Vagina (tissue), 2 donors: ENCODE measurements at regions not wholly inside any gene's neighbourhood (a gene's known extent, or its start where the extent isn't known, plus 50 kb on each side); places are given as distances from the start of the nearest gene placed in this dataset.

Experiments used
- DNase-seq, 2 donors: peaks; one replicate each; pipeline ENCODE4 v3.0.0-alpha.2; 2017; ENCODE audit errors: extremely low spot score in 2 of 2
- H3K27ac ChIP-seq: fragments of 200-600 bp; sonication (generic); one replicate; pipeline ENCODE4 v1.5.1; 2019
- H3K27me3 ChIP-seq: fragments of 200-600 bp; sonication (generic); one replicate; pipeline ENCODE4 v1.5.1; 2019
- H3K36me3 ChIP-seq, 2 donors: fragments of 200-600 bp; sonication (generic); one replicate each; pipeline ENCODE4 v1.5.1; 2017 to 2019
- H3K4me1 ChIP-seq: fragments of 200-600 bp; sonication (generic); one replicate; pipeline ENCODE4 v1.5.1; 2019
- H3K4me3 ChIP-seq, 2 donors: fragments of 200-600 bp; sonication (generic); 1 replicate in 1 of 2; 2 replicates in 1 of 2; pipeline ENCODE4 v1.5.1; 2016 to 2019
- H3K9me3 ChIP-seq: fragments of 200-600 bp; sonication (generic); one replicate; pipeline ENCODE4 v1.5.1; 2019
- POLR2A ChIP-seq, 2 donors: fragments of 450-650 bp; IDR thresholded peaks; one replicate each; pipeline ENCODE4 v1.6.1; 2017; ENCODE audit warnings: antibody characterized with exemption in 2 of 2, mild to moderate bottlenecking in 2 of 2, moderate library complexity in 2 of 2
- POLR2AphosphoS5 ChIP-seq, 2 donors: sonication (generic); formaldehyde crosslinking; IDR thresholded peaks; one replicate each; pipeline ENCODE4 v1.9.0; 2017; ENCODE audit warnings: antibody characterized with exemption in 2 of 2, mild to moderate bottlenecking in 2 of 2, low read depth in 1 of 2; ENCODE audit not compliant: insufficient read depth in 1 of 2
- intact Hi-C: fragments of 100-400 bp; cut with DNase I; formaldehyde crosslinking; loops from one replicate; pipeline ENCODE4 v1.15.1; 2023
- TF ChIP-seq, protein P1 (sequence below), 3 experiments: fragments of 450-650 bp in 2 of 3; fragments of 200-600 bp in 1 of 3; sonication (generic) in 1 of 3; IDR thresholded peaks; one replicate each; pipeline ENCODE4 v1.5.1; 2017 to 2019; ENCODE audit warnings: antibody characterized with exemption in 3 of 3, mild to moderate bottlenecking in 2 of 3, moderate library complexity in 2 of 3

GRCh38 chr20:11119573-11119972 is 445.8 kb upstream of the JAG1 start:
- TF ChIP-seq, protein P1, sequence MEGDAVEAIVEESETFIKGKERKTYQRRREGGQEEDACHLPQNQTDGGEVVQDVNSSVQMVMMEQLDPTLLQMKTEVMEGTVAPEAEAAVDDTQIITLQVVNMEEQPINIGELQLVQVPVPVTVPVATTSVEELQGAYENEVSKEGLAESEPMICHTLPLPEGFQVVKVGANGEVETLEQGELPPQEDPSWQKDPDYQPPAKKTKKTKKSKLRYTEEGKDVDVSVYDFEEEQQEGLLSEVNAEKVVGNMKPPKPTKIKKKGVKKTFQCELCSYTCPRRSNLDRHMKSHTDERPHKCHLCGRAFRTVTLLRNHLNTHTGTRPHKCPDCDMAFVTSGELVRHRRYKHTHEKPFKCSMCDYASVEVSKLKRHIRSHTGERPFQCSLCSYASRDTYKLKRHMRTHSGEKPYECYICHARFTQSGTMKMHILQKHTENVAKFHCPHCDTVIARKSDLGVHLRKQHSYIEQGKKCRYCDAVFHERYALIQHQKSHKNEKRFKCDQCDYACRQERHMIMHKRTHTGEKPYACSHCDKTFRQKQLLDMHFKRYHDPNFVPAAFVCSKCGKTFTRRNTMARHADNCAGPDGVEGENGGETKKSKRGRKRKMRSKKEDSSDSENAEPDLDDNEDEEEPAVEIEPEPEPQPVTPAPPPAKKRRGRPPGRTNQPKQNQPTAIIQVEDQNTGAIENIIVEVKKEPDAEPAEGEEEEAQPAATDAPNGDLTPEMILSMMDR (IDR thresholded peaks at IDR 0.05): no peak
- no peak for TF ChIP-seq POLR2A (IDR thresholded peaks at IDR 0.05)
- no peak for TF ChIP-seq POLR2AphosphoS5 (IDR thresholded peaks at IDR 0.05; ENCODE audit: insufficient read depth in 1 of 2, low read depth in 1 of 2)
- DNase-seq: no peak
- intact Hi-C loops: no loop called here
- no peaks in the 10 kb centered on the region for H3K27me3 ChIP-seq
- no peak overlapping the region for H3K27ac ChIP-seq
- no peaks in the 10 kb centered on the region for H3K4me1 ChIP-seq
- no peaks in the 10 kb centered on the region for H3K36me3 ChIP-seq
- no peak overlapping the region for H3K4me3 ChIP-seq
- H3K9me3 ChIP-seq: no peaks in the 10 kb centered on the region

DNA sequence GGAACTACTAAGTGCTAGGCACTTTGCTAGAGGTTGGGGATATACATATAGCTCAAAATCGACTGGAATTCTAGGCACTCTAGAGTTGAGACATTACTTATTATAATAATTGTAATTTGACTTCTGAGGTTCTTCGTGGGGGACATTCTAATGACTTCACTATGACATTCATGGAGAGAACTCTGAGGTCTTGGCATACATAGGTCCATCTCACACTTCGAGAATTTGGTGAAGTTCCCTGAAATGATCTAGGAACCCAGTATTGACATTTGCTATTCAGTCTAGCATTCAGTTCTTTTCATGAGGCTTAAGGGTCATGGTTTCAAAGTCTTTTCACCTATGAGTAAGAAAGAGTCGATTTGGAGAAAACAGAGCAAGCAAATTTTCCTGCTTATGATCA is 446.6 kb upstream of the JAG1 start:
- Histone ChIP-seq H3K9me3 (no peaks in the 10 kb centered on the region), H3K4me3 (no peak overlapping the region), H3K36me3 (no peaks in the 10 kb centered on the region), H3K4me1 (no peaks in the 10 kb centered on the region), H3K27ac (no peak overlapping the region), H3K27me3 (no peaks in the 10 kb centered on the region)
- intact Hi-C loops: no loop called here
- no peak for TF ChIP-seq POLR2AphosphoS5 (IDR thresholded peaks at IDR 0.05; ENCODE audit: insufficient read depth in 1 of 2, low read depth in 1 of 2)
- TF ChIP-seq, protein P1 (IDR thresholded peaks at IDR 0.05): no peak
- no peak for TF ChIP-seq POLR2A (IDR thresholded peaks at IDR 0.05)
- DNase-seq: no peak

DNA sequence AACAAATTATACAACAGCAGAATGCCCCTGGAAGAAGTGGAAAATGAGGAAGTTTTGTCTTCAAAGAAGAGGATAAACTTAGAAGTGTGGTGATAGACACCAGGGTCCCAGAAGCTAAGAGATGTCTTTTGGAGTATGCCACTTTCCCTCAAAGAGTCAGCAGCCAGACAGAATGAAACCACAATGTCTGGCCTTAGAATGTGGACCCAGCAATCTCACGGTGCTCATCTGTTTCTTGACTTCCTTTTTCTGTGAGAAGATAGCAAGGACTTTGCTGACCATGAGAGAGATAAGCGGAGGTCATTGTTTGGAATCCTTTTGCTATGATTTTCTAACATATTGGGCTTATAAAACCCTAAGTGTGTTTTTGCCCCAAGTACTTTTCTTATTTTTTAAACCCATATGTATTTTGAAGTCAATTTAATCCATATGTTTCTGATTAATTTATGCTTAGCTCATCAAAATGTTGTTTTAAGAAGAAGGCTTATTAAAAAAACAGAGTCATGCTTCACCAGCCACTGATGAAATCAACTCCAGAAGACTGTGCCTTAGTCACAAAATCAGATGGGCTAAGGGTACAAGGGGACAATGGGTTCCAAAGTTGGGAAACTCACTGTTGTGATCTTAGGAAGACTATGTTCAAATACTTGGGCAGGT is 451.2 kb upstream of the JAG1 start:
- intact Hi-C loops: no loop called here
- Histone ChIP-seq H3K4me3 (no peak overlapping the region), H3K27ac (no peak overlapping the region), H3K4me1 (no peaks in the 10 kb centered on the region), H3K27me3 (no peaks in the 10 kb centered on the region), H3K9me3 (no peaks in the 10 kb centered on the region), H3K36me3 (no peaks in the 10 kb centered on the region)
- TF ChIP-seq POLR2A (IDR thresholded peaks at IDR 0.05): no peak
- no peak for TF ChIP-seq POLR2AphosphoS5 (IDR thresholded peaks at IDR 0.05; ENCODE audit: insufficient read depth in 1 of 2, low read depth in 1 of 2)
- TF ChIP-seq, protein P1 (IDR thresholded peaks at IDR 0.05): no peak
- no peak for DNase-seq

- no peak overlapping the region for H3K4me3 ChIP-seq
- H3K27ac ChIP-seq: no peak overlapping the region
- no peaks in the 10 kb centered on the region for H3K9me3 ChIP-seq
- no peaks in the 10 kb centered on the region for H3K27me3 ChIP-seq
- no peak for TF ChIP-seq POLR2A (IDR thresholded peaks at IDR 0.05)
- intact Hi-C loops: no loop called here
- no peaks in the 10 kb centered on the region for H3K4me1 ChIP-seq
- H3K36me3 ChIP-seq: no peaks in the 10 kb centered on the region
- DNase-seq: no peak
Measured at GRCh38 chr20:11128220-11128718, 454.5 kb upstream of the JAG1 start.

- Histone ChIP-seq H3K4me3 (no peak overlapping the region), H3K36me3 (no peaks in the 10 kb centered on the region), H3K9me3 (no peaks in the 10 kb centered on the region), H3K27me3 (no peaks in the 10 kb centered on the region), H3K4me1 (no peaks in the 10 kb centered on the region), H3K27ac (no peak overlapping the region)
- TF ChIP-seq, protein P1 (IDR thresholded peaks at IDR 0.05): no peak
- no peak for TF ChIP-seq POLR2AphosphoS5 (IDR thresholded peaks at IDR 0.05; ENCODE audit: insufficient read depth in 1 of 2, low read depth in 1 of 2)
- no peak for TF ChIP-seq POLR2A (IDR thresholded peaks at IDR 0.05)
- no peak for DNase-seq
- intact Hi-C loops: no loop called here
Measured at GRCh38 chr20:11128721-11129120, 454.9 kb upstream of the JAG1 start.
